NB4 (cell line): ENCODE measurements at regions not wholly inside any gene's neighbourhood (a gene's known extent, or its start where the extent isn't known, plus 50 kb on each side); places are given as distances from the start of the nearest gene placed in this dataset.
"Not testable (repeated sequence)": the region's sequence is repeated elsewhere in the genome, so short reads cannot be mapped to it uniquely, and the experiment has no call there.

Experiments
- CTCF ChIP-seq: IDR thresholded peaks from one replicate; pipeline ENCODE4 v1.5.1; 2012; ENCODE audit warnings: low read depth, low read length
- MAX ChIP-seq: IDR thresholded peaks from 2 replicates; pipeline ENCODE4 v1.6.1; 2011; ENCODE audit warnings: low read depth, low read length
- MYC ChIP-seq: IDR thresholded peaks from 2 replicates; pipeline ENCODE4 v1.6.1; 2011; ENCODE audit warnings: low read depth, low read length

GRCh38 chr7:35931134-35931533, 130.3 kb downstream of the SEPTIN7 start:
- TF ChIP-seq MYC, CTCF, MAX: not testable (repeated sequence)
